ENCODE measurements at regions not wholly inside any gene's neighbourhood (a gene's known extent, or its start where the extent isn't known, plus 50 kb on each side); places are given as distances from the start of the nearest gene placed in this dataset.
"Not testable (repeated sequence)": the region's sequence is repeated elsewhere in the genome, so short reads cannot be mapped to it uniquely, and the experiment has no call there.

DNA sequence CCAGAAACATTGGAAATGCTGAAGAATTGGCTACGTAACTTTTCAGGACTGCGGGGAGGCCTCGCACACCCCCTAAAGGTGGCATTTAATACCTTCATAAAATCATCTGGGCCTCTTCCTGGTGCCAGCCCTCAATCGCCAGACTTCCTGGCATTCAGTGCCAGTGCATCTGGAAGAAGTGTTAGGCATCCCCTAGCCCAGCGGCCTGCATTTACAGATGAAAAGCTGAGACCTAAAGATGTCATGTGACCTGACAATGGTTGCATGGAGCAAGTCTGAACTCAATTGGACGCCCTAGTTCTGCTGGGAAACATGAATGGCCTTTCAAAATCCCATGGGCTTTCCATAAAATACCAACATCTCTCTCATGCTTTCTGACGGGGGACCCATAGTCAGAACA is 81.0 kb upstream of the TMEM45B start:
- H3K4me1 ChIP-seq (ENCODE audit: insufficient read depth, low read length): no peaks in the 10 kb centered on the region
- no peak overlapping the region for H3K27ac ChIP-seq (ENCODE audit: low read depth, low read length)
- no peaks in the 10 kb centered on the region for H3K27me3 ChIP-seq (ENCODE audit: control insufficient read depth in 1 of 2, insufficient read depth in 2 of 2, low read length in 2 of 2)
- no peaks in the 10 kb centered on the region for H3K36me3 ChIP-seq (ENCODE audit: insufficient read depth, low read length)
- no peaks in the 10 kb centered on the region for H3K9me3 ChIP-seq (ENCODE audit: low read length)
- no peak overlapping the region for H3K9ac ChIP-seq (ENCODE audit: low read length)
- no peak overlapping the region for H3K4me3 ChIP-seq (ENCODE audit: low read depth in 1 of 2, low read length in 2 of 2)

DNA sequence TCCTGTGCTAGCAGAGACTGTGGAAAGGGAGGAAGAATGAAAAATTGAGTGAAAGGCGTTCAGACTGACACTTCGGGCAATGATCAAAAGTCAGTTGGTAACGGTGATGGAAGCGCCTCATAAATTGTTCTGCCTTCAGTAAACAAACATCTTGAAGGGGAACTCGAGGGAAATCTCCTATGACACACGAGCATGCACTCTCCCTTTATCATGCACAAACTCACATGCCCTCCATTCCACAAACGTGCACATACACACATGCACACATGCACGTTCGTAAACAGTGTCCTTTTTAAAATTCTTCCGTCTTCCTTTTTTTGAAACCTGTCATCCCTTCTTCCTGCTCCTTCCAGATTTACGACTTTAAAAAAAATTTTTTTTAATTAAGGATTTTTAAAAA is 77.8 kb upstream of the TMEM45B start:
- Histone ChIP-seq H3K9me3 (ENCODE audit: low read length) (no peaks in the 10 kb centered on the region), H3K36me3 (ENCODE audit: insufficient read depth, low read length) (no peaks in the 10 kb centered on the region), H3K27ac (ENCODE audit: low read depth, low read length) (no peak overlapping the region), H3K4me3 (ENCODE audit: low read depth in 1 of 2, low read length in 2 of 2) (no peak overlapping the region), H3K9ac (ENCODE audit: low read length) (no peak overlapping the region), H3K4me1 (ENCODE audit: insufficient read depth, low read length) (no peaks in the 10 kb centered on the region), H3K27me3 (ENCODE audit: control insufficient read depth in 1 of 2, insufficient read depth in 2 of 2, low read length in 2 of 2) (no peaks in the 10 kb centered on the region)

GRCh38 chr11:129738242-129738641 is 77.4 kb upstream of the TMEM45B start:
- H3K36me3 ChIP-seq (ENCODE audit: insufficient read depth, low read length): no peaks in the 10 kb centered on the region

GRCh38 chr11:129739339-129739738 is 76.3 kb upstream of the TMEM45B start:
- no peaks in the 10 kb centered on the region for H3K36me3 ChIP-seq (ENCODE audit: insufficient read depth, low read length)
- no peaks in the 10 kb centered on the region for H3K27me3 ChIP-seq (ENCODE audit: control insufficient read depth in 1 of 2, insufficient read depth in 2 of 2, low read length in 2 of 2)
- H3K9me3 ChIP-seq (ENCODE audit: low read length): no peaks in the 10 kb centered on the region
- no peak overlapping the region for H3K9ac ChIP-seq (ENCODE audit: low read length)
- H3K27ac ChIP-seq (ENCODE audit: low read depth, low read length): no peak overlapping the region
- no peak overlapping the region for H3K4me3 ChIP-seq (ENCODE audit: low read depth in 1 of 2, low read length in 2 of 2)
- no peaks in the 10 kb centered on the region for H3K4me1 ChIP-seq (ENCODE audit: insufficient read depth, low read length)

More at GRCh38 chr11:129738242-129738641, 77.4 kb upstream of the TMEM45B start:
- H3K9me3 ChIP-seq (ENCODE audit: low read length): no peaks in the 10 kb centered on the region
- H3K4me3 ChIP-seq (ENCODE audit: low read depth in 1 of 2, low read length in 2 of 2): no peak overlapping the region
- H3K27ac ChIP-seq (ENCODE audit: low read depth, low read length): no peak overlapping the region
- no peaks in the 10 kb centered on the region for H3K4me1 ChIP-seq (ENCODE audit: insufficient read depth, low read length)
- no peak overlapping the region for H3K9ac ChIP-seq (ENCODE audit: low read length)
- no peaks in the 10 kb centered on the region for H3K27me3 ChIP-seq (ENCODE audit: control insufficient read depth in 1 of 2, insufficient read depth in 2 of 2, low read length in 2 of 2)

GRCh38 chr11:129740125-129740719 is 75.4 kb upstream of the TMEM45B start:
- Histone ChIP-seq H3K27me3 (ENCODE audit: control insufficient read depth in 1 of 2, insufficient read depth in 2 of 2, low read length in 2 of 2) (no peaks in the 10 kb centered on the region), H3K9me3 (ENCODE audit: low read length) (no peaks in the 10 kb centered on the region), H3K4me1 (ENCODE audit: insufficient read depth, low read length) (no peaks in the 10 kb centered on the region), H3K9ac (ENCODE audit: low read length) (no peak overlapping the region), H3K27ac (ENCODE audit: low read depth, low read length) (no peak overlapping the region), H3K4me3 (ENCODE audit: low read depth in 1 of 2, low read length in 2 of 2) (no peak overlapping the region), H3K36me3 (ENCODE audit: insufficient read depth, low read length) (no peaks in the 10 kb centered on the region)

DNA sequence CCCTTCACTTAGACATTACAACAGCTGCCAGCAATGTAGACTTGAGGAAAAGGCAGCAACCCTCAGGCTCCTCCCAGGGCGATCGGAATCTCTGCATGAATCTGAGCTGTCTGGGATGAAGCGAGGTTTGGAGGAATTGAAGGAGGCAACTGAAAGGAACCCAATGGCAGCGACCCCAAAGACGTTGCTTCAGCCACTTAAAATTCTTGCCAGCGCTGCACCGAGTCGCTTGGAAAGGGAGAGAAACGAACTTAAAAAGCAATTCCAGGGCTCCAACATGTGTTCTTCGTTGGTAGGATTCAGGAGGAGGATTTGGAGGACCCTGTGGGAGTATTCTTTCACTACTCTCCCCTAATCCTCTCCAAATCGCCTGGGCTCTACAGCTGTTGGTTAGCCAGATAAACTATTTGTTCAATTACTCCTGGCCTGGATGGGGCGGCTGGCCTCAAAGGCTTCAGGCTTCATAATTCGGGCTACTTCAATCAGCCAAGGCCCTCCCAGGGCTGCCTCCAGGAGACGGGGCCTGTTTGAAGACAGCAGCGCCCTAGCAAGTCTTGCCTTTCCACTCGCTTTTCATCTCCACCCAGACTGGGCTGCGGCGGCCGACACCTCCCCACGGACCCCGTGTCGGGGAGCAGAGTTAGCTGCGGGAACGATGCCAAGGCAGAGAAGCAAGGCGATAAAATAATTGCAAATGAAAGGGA is 72.4 kb upstream of the TMEM45B start:
- Histone ChIP-seq H3K27ac (ENCODE audit: low read depth, low read length) (no peak overlapping the region), H3K9me3 (ENCODE audit: low read length) (no peaks in the 10 kb centered on the region), H3K9ac (ENCODE audit: low read length) (no peak overlapping the region), H3K4me3 (ENCODE audit: low read depth in 1 of 2, low read length in 2 of 2) (no peak overlapping the region), H3K36me3 (ENCODE audit: insufficient read depth, low read length) (no peaks in the 10 kb centered on the region), H3K27me3 (ENCODE audit: control insufficient read depth in 1 of 2, insufficient read depth in 2 of 2, low read length in 2 of 2) (no peaks in the 10 kb centered on the region), H3K4me1 (ENCODE audit: insufficient read depth, low read length) (no peaks in the 10 kb centered on the region)

GRCh38 chr11:129747071-129747470 is 68.6 kb upstream of the TMEM45B start:
- Histone ChIP-seq H3K9ac (ENCODE audit: low read length) (no peak overlapping the region), H3K9me3 (ENCODE audit: low read length) (no peaks in the 10 kb centered on the region), H3K4me1 (ENCODE audit: insufficient read depth, low read length) (no peaks in the 10 kb centered on the region), H3K36me3 (ENCODE audit: insufficient read depth, low read length) (no peaks in the 10 kb centered on the region), H3K27me3 (ENCODE audit: control insufficient read depth in 1 of 2, insufficient read depth in 2 of 2, low read length in 2 of 2) (no peaks in the 10 kb centered on the region), H3K27ac (ENCODE audit: low read depth, low read length) (no peak overlapping the region), H3K4me3 (ENCODE audit: low read depth in 1 of 2, low read length in 2 of 2) (no peak overlapping the region)

- no peaks in the 10 kb centered on the region for H3K27me3 ChIP-seq (ENCODE audit: control insufficient read depth in 1 of 2, insufficient read depth in 2 of 2, low read length in 2 of 2)
- H3K9ac ChIP-seq (ENCODE audit: low read length): no peak overlapping the region
- no peak overlapping the region for H3K27ac ChIP-seq (ENCODE audit: low read depth, low read length)
- H3K4me1 ChIP-seq (ENCODE audit: insufficient read depth, low read length): no peaks in the 10 kb centered on the region
- H3K4me3 ChIP-seq (ENCODE audit: low read depth in 1 of 2, low read length in 2 of 2): no peak overlapping the region
- H3K9me3 ChIP-seq (ENCODE audit: low read length): no peaks in the 10 kb centered on the region
- H3K36me3 ChIP-seq (ENCODE audit: insufficient read depth, low read length): no peaks in the 10 kb centered on the region
These were observed 66.5 kb upstream of the TMEM45B start for GRCh38 chr11:129749141-129749540.

DNA sequence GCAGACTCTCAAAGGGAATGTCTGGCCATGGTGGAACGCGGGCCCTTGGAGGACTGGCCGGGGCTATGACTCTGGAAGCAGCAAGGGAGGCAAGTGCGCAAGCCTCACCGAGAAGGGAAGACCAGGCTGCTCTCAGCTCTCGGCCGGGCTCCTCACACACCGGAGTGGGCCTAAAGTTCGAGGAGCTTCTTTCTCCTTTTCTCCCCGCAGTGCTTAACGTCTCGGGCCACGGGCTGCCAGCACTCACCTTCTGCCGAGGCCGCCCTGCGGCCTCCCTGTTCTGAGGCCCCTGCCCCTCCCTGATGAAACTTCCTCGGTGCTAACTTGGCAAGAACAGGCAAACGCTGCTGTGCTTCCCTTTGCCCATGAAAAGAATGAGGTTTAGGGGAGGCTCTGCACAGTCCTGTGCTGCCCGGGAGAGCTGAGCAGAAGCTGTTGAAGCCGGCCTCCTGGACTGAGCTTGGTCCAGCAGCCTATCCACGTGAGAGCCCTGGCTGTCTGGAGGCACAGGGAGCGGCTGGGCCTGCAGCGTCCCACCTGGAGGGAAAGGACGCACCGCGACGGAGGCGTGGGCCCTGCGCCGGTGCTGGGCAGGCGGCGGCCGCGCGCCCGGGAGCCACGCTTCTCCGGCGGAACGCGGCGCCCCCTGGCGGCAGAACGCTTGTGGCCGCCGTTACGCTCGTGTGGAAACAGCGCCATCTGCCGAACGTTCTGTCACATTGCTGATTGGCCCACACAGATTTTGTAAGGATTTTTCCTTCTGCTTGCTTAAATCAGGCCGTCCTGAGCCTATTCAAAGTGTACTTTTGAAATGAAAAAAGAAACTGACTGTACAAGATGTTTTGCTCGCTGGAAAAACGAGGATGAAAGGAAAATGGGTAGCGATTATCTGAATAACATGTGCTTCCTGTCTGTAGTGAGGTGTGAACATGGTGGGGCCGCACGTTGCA is 65.0 kb upstream of the TMEM45B start:
- no peak overlapping the region for H3K9ac ChIP-seq (ENCODE audit: low read length)
- peak overlapping the region; percentile 32 to 49 for H3K4me3 ChIP-seq (ENCODE audit: low read depth in 1 of 2, low read length in 2 of 2)
- H3K9me3 ChIP-seq (ENCODE audit: low read length): no peaks in the 10 kb centered on the region
- no peak overlapping the region for H3K27ac ChIP-seq (ENCODE audit: low read depth, low read length)
- no peaks in the 10 kb centered on the region for H3K36me3 ChIP-seq (ENCODE audit: insufficient read depth, low read length)
- no peaks in the 10 kb centered on the region for H3K4me1 ChIP-seq (ENCODE audit: insufficient read depth, low read length)
- H3K27me3 ChIP-seq (ENCODE audit: control insufficient read depth in 1 of 2, insufficient read depth in 2 of 2, low read length in 2 of 2): no peaks in the 10 kb centered on the region

GRCh38 chr11:129751511-129751910 is 64.1 kb upstream of the TMEM45B start:
- H3K27me3 ChIP-seq (ENCODE audit: control insufficient read depth in 1 of 2, insufficient read depth in 2 of 2, low read length in 2 of 2): no peaks in the 10 kb centered on the region
- H3K4me3 ChIP-seq (ENCODE audit: low read depth in 1 of 2, low read length in 2 of 2): no peak overlapping the region
- no peaks in the 10 kb centered on the region for H3K9me3 ChIP-seq (ENCODE audit: low read length)
- H3K4me1 ChIP-seq (ENCODE audit: insufficient read depth, low read length): no peaks in the 10 kb centered on the region
- no peak overlapping the region for H3K27ac ChIP-seq (ENCODE audit: low read depth, low read length)
- no peaks in the 10 kb centered on the region for H3K36me3 ChIP-seq (ENCODE audit: insufficient read depth, low read length)
- no peak overlapping the region for H3K9ac ChIP-seq (ENCODE audit: low read length)

DNA sequence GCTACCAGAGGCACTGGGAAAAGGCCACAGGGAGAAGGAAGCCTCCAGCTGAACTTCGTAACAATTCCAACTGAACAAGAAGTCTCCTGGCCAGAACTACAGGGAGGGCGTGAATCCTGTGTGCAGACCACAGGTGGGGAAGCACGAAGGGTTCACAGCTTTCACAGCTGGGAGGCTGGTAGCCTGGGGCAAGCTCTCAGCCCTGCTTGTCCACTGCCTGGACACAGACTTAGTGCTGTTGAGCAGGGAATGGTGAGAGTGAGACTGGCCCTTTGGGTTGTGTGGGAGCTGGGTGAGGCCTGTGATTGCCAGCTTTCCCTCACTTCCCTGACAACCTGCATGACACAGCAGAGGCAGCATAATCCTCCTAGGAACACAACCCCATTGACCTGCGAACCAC is 52.1 kb upstream of the TMEM45B start:
- H3K27me3 ChIP-seq (ENCODE audit: control insufficient read depth in 1 of 2, insufficient read depth in 2 of 2, low read length in 2 of 2); H3K4me1 ChIP-seq (ENCODE audit: insufficient read depth, low read length); H3K9me3 ChIP-seq (ENCODE audit: low read length); H3K9ac ChIP-seq (ENCODE audit: low read length); H3K4me3 ChIP-seq (ENCODE audit: low read depth in 1 of 2, low read length in 2 of 2); H3K36me3 ChIP-seq (ENCODE audit: insufficient read depth, low read length); H3K27ac ChIP-seq (ENCODE audit: low read depth, low read length): not testable (repeated sequence)

Data from muscle layer of colon (tissue), 2 donors.